Activated CD4-positive, alpha-beta T cell treated with anti-CD3 and anti-CD28 coated beads, Interleukin-2, amount 50 U/mL, for 48 hours (primary cell): ENCODE measurements at regions not wholly inside any gene's neighbourhood (a gene's known extent, or its start where the extent isn't known, plus 50 kb on each side); places are given as distances from the start of the nearest gene placed in this dataset.

Experiments used
- DNase-seq, 2 experiments: peaks; one replicate each; pipeline ENCODE4 v3.0.0-alpha.2; 2020

GRCh38 chr20:21936720-21937380 is 231.4 kb downstream of the PAX1 start:
- DNase-seq, result no peak

DNA sequence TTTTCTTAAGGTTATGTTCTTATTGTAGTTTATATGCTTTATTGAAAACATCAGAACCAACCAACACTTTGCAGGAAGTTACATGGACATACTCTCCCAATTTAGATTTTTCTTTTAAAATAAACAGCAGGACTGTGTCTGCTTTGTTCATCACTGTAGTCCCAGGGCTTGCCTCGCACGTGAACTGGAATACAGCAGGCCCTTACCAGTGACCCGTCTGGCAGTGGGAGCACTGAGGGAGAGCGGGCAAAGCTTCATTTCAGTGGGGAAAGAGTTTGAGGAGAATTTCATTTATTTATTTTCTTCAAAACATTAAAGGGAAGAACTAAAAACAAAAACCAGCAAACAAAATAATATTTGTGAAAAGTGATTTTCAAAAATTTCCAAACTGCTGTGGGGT is 230.8 kb downstream of the PAX1 start:
- DNase-seq, result no peak

DNA sequence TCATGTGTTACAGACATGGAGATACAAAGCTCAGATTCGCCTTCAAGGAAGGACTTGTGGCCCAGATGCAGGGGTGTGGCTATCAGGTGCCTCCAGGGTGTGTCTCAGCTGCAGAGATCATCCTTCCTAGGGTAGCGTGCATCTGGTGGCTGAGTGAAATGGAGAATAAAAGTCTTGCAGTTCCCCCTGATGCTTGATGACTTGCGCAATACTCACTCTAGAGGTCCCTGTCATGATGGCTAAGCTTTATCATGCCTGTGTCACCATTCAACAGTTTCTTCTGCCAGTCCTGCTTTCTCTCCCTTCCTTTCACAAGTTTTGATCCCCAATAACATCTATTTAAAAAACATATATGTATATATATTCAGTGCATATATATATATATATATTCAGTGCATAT is 228.1 kb downstream of the PAX1 start:
- no peak for DNase-seq

DNA sequence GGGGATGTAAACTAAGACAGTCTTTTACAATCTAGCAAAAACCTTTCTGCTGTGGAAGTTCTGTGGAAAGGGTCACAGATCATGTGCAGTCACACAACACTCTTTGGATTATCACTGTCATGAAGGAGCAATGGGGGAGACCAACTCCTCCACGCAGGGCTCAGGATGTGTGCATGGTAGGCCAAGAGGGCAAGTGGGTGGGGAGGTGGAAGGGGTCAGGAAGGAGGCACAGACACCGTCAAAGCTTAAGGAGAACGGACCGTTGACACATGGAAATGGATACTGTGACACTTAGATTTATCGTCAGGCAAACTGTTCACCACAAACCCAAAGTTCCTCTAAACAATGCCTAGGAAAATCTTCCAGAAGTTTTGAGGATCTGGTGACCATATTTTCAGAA is 215.8 kb downstream of the PAX1 start:
- DNase-seq, result no peak

DNA sequence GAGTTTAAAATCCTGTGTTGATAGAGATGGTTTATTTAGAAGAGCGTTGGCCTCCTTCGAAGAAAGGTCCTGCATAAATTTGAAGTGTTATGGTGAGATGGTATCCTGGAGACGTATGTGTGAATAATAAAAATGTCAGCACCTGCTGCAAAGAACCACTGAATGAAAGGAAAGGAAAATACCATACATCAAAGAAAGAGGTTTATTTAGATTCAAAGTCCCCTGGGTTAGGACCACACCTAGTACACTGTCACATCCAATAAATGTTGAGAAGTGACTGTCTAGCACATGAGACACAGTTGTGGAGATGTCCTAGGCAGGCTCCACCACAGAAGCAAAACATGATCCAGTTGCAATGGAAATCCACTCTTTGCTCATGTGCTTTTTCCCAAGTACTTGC is 214.7 kb downstream of the PAX1 start:
- DNase-seq, result no peak

GRCh38 chr20:21918398-21918797 is 212.9 kb downstream of the PAX1 start:
- no peak for DNase-seq

- no peak for DNase-seq
Observed at GRCh38 chr20:21902391-21902790, 196.9 kb downstream of the PAX1 start.

- DNase-seq, result no peak
Observed at GRCh38 chr20:21901470-21902275, 196.2 kb downstream of the PAX1 start.

DNA sequence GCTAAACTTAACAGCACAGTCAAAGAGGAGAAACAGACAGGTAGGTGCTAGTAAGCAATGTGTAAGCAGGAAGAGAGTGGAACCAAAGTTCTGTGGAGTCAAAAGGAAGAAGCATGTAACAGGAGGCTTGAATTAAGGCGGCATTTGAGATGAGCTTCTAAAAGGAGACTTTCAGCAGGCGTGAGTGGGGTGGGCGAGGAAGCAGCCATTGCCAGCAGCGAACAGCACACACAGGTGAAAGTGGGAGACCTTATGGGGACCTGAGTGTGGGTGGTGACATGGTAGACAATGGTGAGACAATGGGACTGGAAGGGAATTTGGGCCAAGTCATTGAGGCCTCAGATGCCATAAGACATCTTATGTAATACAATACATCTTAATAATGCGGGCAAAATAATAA is 195.0 kb downstream of the PAX1 start:
- DNase-seq, result no peak

DNA sequence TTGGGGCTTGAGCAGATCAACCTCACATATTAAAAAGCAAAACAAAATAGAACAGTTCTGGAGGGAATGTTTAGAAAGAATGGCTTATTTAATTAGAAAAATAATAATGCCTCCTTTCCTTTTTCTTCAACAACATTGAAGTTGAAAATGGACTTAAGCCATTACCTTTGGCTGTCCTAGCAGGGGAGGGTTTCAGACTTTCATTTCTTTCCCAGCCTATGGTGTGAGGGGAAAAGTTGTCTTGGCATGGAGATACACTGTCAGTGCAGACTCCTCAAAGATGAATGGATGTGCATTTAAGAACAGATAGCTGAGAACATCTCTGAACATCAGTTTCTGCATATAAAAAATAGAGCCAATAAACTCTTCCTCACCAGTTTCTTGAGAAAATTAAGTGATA is 169.5 kb downstream of the PAX1 start:
- DNase-seq, result no peak

GRCh38 chr20:21874127-21874526 is 168.7 kb downstream of the PAX1 start:
- DNase-seq, result no peak

GRCh38 chr20:21873291-21873690 is 167.8 kb downstream of the PAX1 start:
- no peak for DNase-seq

- no peak for DNase-seq
Observed at GRCh38 chr20:21867811-21868210, 162.3 kb downstream of the PAX1 start.

- DNase-seq, result no peak
Observed at GRCh38 chr20:21867353-21867752, 161.9 kb downstream of the PAX1 start.

DNA sequence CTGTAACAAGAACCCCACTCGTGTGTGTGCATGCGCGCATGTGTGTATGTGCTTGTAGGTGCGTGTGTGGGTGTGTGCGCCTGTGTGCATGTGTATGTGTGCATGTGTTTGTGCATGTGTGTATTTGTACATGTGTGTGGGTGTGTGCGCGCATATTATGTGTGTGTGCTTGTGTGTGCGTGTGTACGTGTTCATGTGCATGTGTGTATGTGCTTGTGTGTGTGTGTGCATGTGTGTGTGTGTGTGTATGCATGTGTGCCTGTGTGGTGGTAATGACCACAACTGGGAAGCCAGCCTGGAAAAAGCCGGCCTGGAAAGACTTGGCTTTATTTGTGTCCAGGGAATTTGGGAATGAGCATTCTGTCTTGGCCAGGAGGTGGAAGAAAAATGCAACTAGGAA is 157.5 kb downstream of the PAX1 start:
- no peak for DNase-seq

DNA sequence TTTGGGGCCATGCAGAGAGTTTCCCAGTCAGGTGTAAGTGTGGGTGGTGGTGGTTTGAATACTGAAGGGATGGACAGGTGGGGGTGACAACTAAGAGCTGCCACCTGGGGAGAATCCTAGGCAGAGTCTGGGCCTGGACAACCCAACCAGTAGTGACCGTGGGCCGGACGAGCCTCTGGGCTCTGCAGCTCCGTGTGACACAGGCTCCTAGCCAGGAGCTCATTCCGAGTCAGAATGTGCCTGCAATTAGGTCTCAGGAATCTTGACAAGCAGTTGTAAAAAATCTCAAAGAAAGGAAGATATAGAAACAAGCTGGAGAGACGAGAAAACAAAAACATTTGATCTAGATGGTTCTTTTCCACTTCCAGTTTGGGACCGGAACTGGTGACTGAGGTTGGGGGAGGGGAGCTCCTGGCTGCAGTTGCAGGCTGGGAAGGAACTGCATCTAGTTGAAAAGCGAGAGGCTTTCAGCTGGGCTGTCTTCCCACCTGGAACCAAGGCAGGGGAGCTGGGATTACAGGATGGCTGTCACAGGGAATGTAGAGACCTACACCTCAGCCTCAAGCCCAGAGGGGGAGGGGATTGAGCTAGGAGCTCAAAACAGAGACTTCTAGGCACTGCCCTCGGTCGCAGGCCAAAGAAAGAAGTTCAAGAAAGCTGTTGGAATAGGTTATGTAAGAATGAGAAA is 156.9 kb downstream of the PAX1 start:
- DNase-seq, result no peak

DNA sequence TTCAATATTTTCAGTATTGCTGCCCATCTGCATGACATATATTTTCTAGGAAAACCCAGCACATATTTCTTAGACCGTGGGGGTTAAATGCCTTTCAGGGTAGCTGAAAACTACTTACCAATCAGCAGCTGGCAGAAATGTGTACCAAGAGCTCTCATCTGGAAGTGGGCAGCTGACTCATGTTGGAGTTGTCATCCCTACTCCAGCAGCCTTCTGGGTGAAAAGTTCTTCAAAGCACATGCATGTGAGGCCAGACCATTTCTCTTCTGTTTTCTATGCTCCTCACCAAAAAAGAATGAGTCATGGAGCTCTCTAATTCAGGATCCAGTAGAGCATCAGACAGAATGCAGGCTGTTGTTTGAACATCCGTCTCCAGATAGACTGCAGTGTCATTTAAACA is 135.5 kb downstream of the PAX1 start:
- DNase-seq, result no peak

- DNase-seq, result no peak
Observed at GRCh38 chr20:21839982-21840381, 134.5 kb downstream of the PAX1 start.

DNA sequence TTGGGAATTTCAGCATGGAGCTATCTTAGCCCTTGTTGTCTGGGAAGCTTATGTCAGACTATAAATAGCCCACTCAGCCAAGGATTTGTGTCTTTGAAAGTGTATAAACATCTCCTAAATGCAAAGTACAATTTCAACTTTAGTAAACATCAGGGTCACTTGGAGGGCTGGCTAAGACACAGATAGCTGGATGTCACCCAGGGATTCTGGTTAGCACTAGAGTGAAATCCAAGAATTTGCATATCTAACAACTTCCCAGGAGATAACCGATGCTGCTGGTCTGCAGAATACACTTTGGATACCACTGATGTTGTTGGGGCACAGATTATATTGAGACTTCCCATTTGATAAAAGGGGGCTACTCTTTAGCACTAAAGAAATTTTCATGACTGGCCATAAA is 130.9 kb downstream of the PAX1 start:
- DNase-seq, result no peak

DNA sequence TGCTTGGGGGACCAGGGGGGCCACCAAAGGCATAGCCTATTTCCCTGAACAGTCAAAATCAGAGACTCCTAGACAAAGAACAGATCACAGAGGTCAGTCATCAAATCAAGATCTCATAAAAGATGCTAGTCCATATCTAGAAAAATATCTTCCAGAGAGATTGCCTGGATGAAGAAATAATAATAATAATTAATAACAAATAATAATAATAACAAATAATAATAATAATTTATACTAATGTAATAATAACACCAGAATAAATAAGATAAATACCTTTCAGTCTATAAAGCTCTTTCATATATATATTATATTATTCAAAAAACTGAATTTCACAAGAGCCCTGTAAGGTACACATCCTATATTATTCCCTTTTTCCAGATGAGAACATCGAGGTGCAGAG is 129.6 kb downstream of the PAX1 start:
- no peak for DNase-seq

DNA sequence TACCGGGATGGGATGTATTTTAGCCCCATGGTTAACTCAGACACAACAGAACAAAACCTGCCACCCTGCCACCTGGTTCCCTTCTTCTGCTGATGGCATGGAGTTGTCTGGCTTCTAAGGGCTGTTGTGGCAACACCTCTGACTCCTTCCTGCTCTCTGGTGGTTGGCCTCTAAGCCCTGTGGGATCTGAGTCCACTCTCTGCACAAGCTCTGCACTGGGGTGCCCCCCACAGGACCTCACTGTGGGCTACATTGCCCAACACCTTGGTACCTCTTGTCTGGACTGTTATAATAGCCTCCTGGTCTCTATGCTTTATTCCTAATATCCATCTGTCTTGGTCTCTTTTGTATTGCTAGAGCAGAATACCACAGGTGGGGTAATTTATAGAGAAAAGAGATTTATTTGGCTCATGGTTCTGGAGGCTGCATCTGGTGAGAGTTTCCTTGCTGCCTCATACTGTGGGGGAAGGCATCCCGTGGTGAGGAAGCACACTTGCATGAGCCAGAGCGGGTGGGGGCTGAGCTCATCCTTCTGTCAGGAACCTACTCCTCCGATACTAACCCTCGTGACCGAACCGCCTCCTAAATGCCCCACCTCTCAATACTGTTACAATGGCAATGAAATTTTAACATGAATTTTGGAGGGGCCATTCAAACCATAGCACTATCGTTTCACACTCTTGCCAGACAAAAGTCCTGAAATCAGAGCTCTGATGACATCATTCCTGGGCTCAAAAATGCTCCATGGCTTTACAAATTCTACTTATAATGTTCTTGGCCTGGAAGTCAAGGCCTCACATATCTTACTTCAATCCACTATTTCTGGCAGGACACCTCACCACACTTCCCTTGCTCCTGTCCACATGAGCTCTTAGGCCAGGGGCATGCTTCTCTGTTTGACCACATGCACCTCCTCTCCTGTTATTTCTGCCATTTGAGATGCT is 127.2 kb downstream of the PAX1 start:
- DNase-seq, result no peak

DNA sequence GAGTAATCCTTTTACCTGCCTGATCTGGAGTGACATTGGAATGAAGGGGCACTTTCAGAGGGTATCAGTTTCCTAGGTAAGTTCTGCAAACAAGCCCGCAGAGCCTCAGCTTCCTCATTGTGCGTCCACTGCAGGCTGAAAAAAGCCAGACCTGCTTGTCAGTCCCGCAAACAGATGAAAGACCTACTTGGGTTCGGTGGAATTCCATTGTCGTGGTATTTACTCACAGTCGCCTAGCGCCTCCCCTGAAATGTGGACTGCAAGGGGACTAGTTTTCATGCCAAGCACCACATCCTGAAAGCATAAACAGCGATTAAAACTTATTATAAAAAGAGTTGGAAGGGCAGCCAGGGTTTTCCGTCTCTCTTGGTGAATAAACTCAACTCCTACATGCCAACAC is 121.5 kb downstream of the PAX1 start:
- no peak for DNase-seq

- no peak for DNase-seq
Observed at GRCh38 chr20:21821358-21821757, 115.9 kb downstream of the PAX1 start.
